ENCODE measurements at regions not wholly inside any gene's neighbourhood (a gene's known extent, or its start where the extent isn't known, plus 50 kb on each side); places are given as distances from the start of the nearest gene placed in this dataset.

DNA sequence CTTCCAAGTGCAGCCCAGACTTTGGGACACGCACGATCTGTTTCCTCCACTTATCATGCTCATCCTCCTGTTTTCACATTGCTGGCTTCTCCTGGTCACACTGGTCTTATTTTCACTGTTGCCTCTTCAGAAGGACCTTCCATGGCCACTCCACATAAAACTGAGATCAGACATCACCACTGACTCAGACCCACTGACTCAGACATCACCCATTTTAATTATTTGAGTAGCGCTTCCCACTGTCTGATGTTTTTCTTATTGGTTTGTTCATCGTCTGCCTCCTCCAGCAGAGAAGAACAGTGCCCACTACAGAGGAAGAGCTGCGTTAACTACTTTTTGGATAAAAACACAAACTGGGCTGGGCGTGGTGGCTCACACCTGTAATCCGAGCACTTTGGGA lies 270.5 kb upstream of the PWP1 start:
- TF ChIP-seq, protein P1, sequence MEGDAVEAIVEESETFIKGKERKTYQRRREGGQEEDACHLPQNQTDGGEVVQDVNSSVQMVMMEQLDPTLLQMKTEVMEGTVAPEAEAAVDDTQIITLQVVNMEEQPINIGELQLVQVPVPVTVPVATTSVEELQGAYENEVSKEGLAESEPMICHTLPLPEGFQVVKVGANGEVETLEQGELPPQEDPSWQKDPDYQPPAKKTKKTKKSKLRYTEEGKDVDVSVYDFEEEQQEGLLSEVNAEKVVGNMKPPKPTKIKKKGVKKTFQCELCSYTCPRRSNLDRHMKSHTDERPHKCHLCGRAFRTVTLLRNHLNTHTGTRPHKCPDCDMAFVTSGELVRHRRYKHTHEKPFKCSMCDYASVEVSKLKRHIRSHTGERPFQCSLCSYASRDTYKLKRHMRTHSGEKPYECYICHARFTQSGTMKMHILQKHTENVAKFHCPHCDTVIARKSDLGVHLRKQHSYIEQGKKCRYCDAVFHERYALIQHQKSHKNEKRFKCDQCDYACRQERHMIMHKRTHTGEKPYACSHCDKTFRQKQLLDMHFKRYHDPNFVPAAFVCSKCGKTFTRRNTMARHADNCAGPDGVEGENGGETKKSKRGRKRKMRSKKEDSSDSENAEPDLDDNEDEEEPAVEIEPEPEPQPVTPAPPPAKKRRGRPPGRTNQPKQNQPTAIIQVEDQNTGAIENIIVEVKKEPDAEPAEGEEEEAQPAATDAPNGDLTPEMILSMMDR (conservative IDR thresholded peaks at IDR 0.05; ENCODE audit: low read depth, low read length) = peak; percentile 40; the same call in 1 of the 2 replicates
- TF ChIP-seq EZH2 (IDR thresholded peaks at IDR 0.05; ENCODE audit: low read length, unreplicated experiment) (no peak), EZH2phosphoT487 (IDR thresholded peaks at IDR 0.05; ENCODE audit: borderline replicate concordance, low read length) (no peak)

Data from PC-3 (cell line).